SW480 (cell line): ENCODE measurements at regions not wholly inside any gene's neighbourhood (a gene's known extent, or its start where the extent isn't known, plus 50 kb on each side); places are given as distances from the start of the nearest gene placed in this dataset.
"Not testable (repeated sequence)": the region's sequence is repeated elsewhere in the genome, so short reads cannot be mapped to it uniquely, and the experiment has no call there.

ENCODE experiments used
- DNase-seq: peaks from one replicate; pipeline ENCODE4 v3.0.0-alpha.2; 2016; ENCODE audit warnings: low spot score

GRCh38 chr5:50501491-50502228 lies 60.6 kb upstream of the EMB start:
- DNase-seq = no peak

GRCh38 chr5:50513028-50513457 lies 72.0 kb upstream of the EMB start:
- DNase-seq = not testable (repeated sequence)

- not testable (repeated sequence) for DNase-seq
These were observed 80.0 kb upstream of the EMB start for GRCh38 chr5:50521060-50521459.

- DNase-seq = not testable (repeated sequence)
These were observed 86.5 kb upstream of the EMB start for GRCh38 chr5:50527514-50528060.

GRCh38 chr5:50535393-50535792 lies 94.3 kb upstream of the EMB start:
- no peak for DNase-seq

- DNase-seq = not testable (repeated sequence)
These were observed 96.4 kb upstream of the EMB start for GRCh38 chr5:50537534-50537933.

GRCh38 chr5:50547303-50547702 lies 106.2 kb upstream of the EMB start:
- no peak for DNase-seq

GRCh38 chr5:50550267-50550666 lies 109.2 kb upstream of the EMB start:
- DNase-seq = no peak

GRCh38 chr5:50550993-50551392 lies 109.9 kb upstream of the EMB start:
- DNase-seq = no peak

GRCh38 chr5:50553560-50553984 lies 112.5 kb upstream of the EMB start:
- DNase-seq = no peak

- DNase-seq = not testable (repeated sequence)
These were observed 107.8 kb upstream of the PARP8 start for GRCh38 chr5:50558640-50559039.

GRCh38 chr5:50559955-50560354 lies 106.5 kb upstream of the PARP8 start:
- no peak for DNase-seq

- no peak for DNase-seq
These were observed 103.7 kb upstream of the PARP8 start for GRCh38 chr5:50562694-50563093.

GRCh38 chr5:50564079-50564478 lies 102.4 kb upstream of the PARP8 start:
- no peak for DNase-seq

- no peak for DNase-seq
These were observed 101.9 kb upstream of the PARP8 start for GRCh38 chr5:50564558-50564957.

- no peak for DNase-seq
These were observed 92.3 kb upstream of the PARP8 start for GRCh38 chr5:50574121-50574520.

- no peak for DNase-seq
These were observed 90.7 kb upstream of the PARP8 start for GRCh38 chr5:50575740-50576139.

GRCh38 chr5:50576265-50576664 lies 90.2 kb upstream of the PARP8 start:
- no peak for DNase-seq

- DNase-seq = no peak
These were observed 89.7 kb upstream of the PARP8 start for GRCh38 chr5:50576686-50577256.

GRCh38 chr5:50580506-50580905 lies 85.9 kb upstream of the PARP8 start:
- no peak for DNase-seq

GRCh38 chr5:50581845-50582244 lies 84.6 kb upstream of the PARP8 start:
- DNase-seq = not testable (repeated sequence)

GRCh38 chr5:50582699-50583098 lies 83.7 kb upstream of the PARP8 start:
- no peak for DNase-seq

- DNase-seq = no peak
These were observed 82.8 kb upstream of the PARP8 start for GRCh38 chr5:50583621-50584020.

GRCh38 chr5:50588471-50588870 lies 78.0 kb upstream of the PARP8 start:
- DNase-seq = not testable (repeated sequence)
